ENCODE measurements at regions not wholly inside any gene's neighbourhood (a gene's known extent, or its start where the extent isn't known, plus 50 kb on each side); places are given as distances from the start of the nearest gene placed in this dataset.

- TF ChIP-seq CTCF (IDR thresholded peaks at IDR 0.05; ENCODE audit: insufficient read depth, low read length, poor library complexity, severe bottlenecking), result no peak
- H3K36me3 ChIP-seq (ENCODE audit: control insufficient read depth, insufficient read depth, low read length), result no peaks in the 10 kb centered on the region
- no peak for DNase-seq (ENCODE audit: low read depth)
- no peaks in the 10 kb centered on the region for H3K27me3 ChIP-seq (ENCODE audit: control insufficient read depth, insufficient read depth, low read length)
- H3K4me3 ChIP-seq (ENCODE audit: low read depth, low read length), result no peak overlapping the region
These were observed 87.1 kb downstream of the NDUFS5 start for GRCh38 chr1:39113109-39113743.

DNA sequence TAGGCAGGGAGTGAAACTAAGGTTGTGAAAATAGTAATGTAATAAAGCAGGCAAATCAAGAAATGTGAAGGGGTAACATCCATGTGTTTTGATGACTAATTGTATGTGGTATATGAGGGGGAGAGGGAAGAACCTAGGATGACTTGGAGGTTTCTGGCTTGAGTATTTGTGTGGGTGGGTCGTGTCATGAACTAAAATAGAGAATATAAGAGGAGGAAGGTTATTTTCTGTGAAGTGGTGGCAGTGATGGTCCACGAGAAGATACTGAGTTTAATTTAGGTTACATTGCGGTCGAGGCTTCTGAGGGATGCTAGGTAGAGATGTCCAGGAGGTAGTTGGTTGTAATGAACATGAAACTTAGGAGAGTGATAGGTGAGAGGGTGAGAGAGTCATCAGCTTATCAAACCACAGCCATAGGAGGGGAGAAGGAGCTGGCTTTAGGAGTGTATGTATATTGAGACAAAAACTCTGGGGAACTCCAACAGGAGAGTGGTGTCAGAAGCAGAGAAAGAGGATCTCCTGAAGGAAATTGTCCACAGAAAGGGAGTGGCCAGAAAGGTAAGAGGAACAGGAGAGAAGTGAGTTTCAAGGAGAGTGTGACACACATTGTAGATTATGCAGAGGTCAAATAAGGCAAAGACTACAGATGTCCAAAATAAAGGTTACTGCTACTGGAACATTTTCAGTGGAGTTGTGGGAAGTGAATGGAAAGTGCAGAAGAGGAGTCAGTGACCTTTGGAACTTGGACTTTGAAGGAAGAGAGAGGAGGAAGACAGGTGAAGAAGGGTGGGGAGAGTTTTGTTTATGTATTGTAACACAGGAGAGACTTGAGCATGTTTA, 89.0 kb upstream of the MACF1 start:
- H3K4me3 ChIP-seq (ENCODE audit: low read depth, low read length), result no peak overlapping the region
- DNase-seq (ENCODE audit: low read depth), result no peak
- TF ChIP-seq CTCF (IDR thresholded peaks at IDR 0.05; ENCODE audit: insufficient read depth, low read length, poor library complexity, severe bottlenecking), result no peak

GRCh38 chr1:39116116-39116607, 88.3 kb upstream of the MACF1 start:
- no peak for DNase-seq (ENCODE audit: low read depth)
- no peak for TF ChIP-seq CTCF (IDR thresholded peaks at IDR 0.05; ENCODE audit: insufficient read depth, low read length, poor library complexity, severe bottlenecking)
- H3K4me3 ChIP-seq (ENCODE audit: low read depth, low read length), result no peak overlapping the region
- H3K27me3 ChIP-seq (ENCODE audit: control insufficient read depth, insufficient read depth, low read length), result no peaks in the 10 kb centered on the region
- no peaks in the 10 kb centered on the region for H3K36me3 ChIP-seq (ENCODE audit: control insufficient read depth, insufficient read depth, low read length)

More for the DNA sequence above, 89.0 kb upstream of the MACF1 start:
- Histone ChIP-seq H3K27me3 (ENCODE audit: control insufficient read depth, insufficient read depth, low read length) (no peaks in the 10 kb centered on the region), H3K36me3 (ENCODE audit: control insufficient read depth, insufficient read depth, low read length) (no peaks in the 10 kb centered on the region)

GRCh38 chr1:39116860-39117728, 87.4 kb upstream of the MACF1 start:
- TF ChIP-seq CTCF (IDR thresholded peaks at IDR 0.05; ENCODE audit: insufficient read depth, low read length, poor library complexity, severe bottlenecking), result no peak

DNA sequence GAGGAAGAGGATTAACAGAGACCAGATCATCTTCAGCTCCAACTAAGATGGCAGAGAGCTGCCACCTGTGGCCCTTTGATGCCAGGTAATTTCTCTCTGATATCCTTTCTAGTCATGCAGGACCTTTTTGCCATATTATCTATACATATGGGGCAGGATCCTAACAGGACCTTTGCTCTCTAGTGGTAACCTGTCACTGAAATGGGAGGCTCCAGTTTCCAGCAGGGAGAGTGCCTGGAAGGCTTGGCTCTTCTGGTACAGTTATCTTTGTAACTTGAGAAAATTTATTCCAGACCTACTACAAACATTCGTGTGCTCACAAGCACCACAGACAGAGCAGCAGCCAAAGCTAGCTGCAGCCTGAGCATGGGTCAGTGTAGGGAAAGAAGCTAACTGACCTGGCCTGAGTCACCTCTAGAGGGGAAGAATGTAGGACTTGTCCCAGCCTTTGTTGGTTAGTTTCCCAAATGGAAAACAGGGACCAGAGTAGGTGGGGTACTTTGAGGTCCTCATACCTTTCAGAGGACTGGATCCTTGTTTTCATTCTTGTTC, 86.5 kb upstream of the MACF1 start:
- H3K4me3 ChIP-seq (ENCODE audit: low read depth, low read length), result no peak overlapping the region
- no peaks in the 10 kb centered on the region for H3K27me3 ChIP-seq (ENCODE audit: control insufficient read depth, insufficient read depth, low read length)
- H3K36me3 ChIP-seq (ENCODE audit: control insufficient read depth, insufficient read depth, low read length), result no peaks in the 10 kb centered on the region
- no peak for TF ChIP-seq CTCF (IDR thresholded peaks at IDR 0.05; ENCODE audit: insufficient read depth, low read length, poor library complexity, severe bottlenecking)
- no peak for DNase-seq (ENCODE audit: low read depth)

More at GRCh38 chr1:39116860-39117728, 87.4 kb upstream of the MACF1 start:
- Histone ChIP-seq H3K27me3 (ENCODE audit: control insufficient read depth, insufficient read depth, low read length) (no peaks in the 10 kb centered on the region), H3K4me3 (ENCODE audit: low read depth, low read length) (no peak overlapping the region), H3K36me3 (ENCODE audit: control insufficient read depth, insufficient read depth, low read length) (no peaks in the 10 kb centered on the region)
- DNase-seq (ENCODE audit: low read depth), result no peak
